Ramos (cell line): ENCODE measurements at regions not wholly inside any gene's neighbourhood (a gene's known extent, or its start where the extent isn't known, plus 50 kb on each side); places are given as distances from the start of the nearest gene placed in this dataset.
"Not testable (repeated sequence)": the region's sequence is repeated elsewhere in the genome, so short reads cannot be mapped to it uniquely, and the experiment has no call there.

ENCODE experiments used
- in situ Hi-C: fragments of 300-500 bp; cut with MboI; formaldehyde crosslinking; loops from one replicate; pipeline ENCODE4 v1.14.3; 2022; ENCODE audit warnings: low sequenced_read_pairs; ENCODE audit not compliant: unreplicated experiment

GRCh38 chr1:199245946-199246345 lies 607.1 kb downstream of the PTPRC start:
- in situ Hi-C loops, result no loop called here

GRCh38 chr1:199246716-199247115 lies 607.9 kb downstream of the PTPRC start:
- in situ Hi-C loops, result no loop called here

- in situ Hi-C loops, result no loop called here
These were observed 609.1 kb downstream of the PTPRC start for GRCh38 chr1:199247891-199248290.

GRCh38 chr1:199254040-199254439 lies 615.2 kb downstream of the PTPRC start:
- in situ Hi-C loops, result not testable (repeated sequence)

- in situ Hi-C loops, result no loop called here
These were observed 622.5 kb downstream of the PTPRC start for GRCh38 chr1:199261328-199261727.

- in situ Hi-C loops, result no loop called here
These were observed 625.4 kb downstream of the PTPRC start for GRCh38 chr1:199264283-199264682.

GRCh38 chr1:199264911-199265310 lies 626.1 kb downstream of the PTPRC start:
- in situ Hi-C loops, result no loop called here

- in situ Hi-C loops, result no loop called here
These were observed 626.5 kb downstream of the PTPRC start for GRCh38 chr1:199265319-199265718.

GRCh38 chr1:199269241-199269640 lies 630.4 kb downstream of the PTPRC start:
- in situ Hi-C loops, result no loop called here

GRCh38 chr1:199272139-199272544 lies 633.3 kb downstream of the PTPRC start:
- in situ Hi-C loops, result no loop called here

GRCh38 chr1:199272628-199273086 lies 633.8 kb downstream of the PTPRC start:
- in situ Hi-C loops, result no loop called here

GRCh38 chr1:199273837-199274379 lies 635.1 kb downstream of the PTPRC start:
- in situ Hi-C loops, result no loop called here

GRCh38 chr1:199279067-199279466 lies 640.2 kb downstream of the PTPRC start:
- in situ Hi-C loops, result no loop called here

- in situ Hi-C loops, result no loop called here
These were observed 641.2 kb downstream of the PTPRC start for GRCh38 chr1:199279872-199280645.

GRCh38 chr1:199282751-199283305 lies 644.0 kb downstream of the PTPRC start:
- in situ Hi-C loops, result no loop called here

- in situ Hi-C loops, result no loop called here
These were observed 645.0 kb downstream of the PTPRC start for GRCh38 chr1:199283794-199284193.

GRCh38 chr1:199287206-199287605 lies 648.4 kb downstream of the PTPRC start:
- in situ Hi-C loops, result no loop called here

- in situ Hi-C loops, result no loop called here
These were observed 648.8 kb downstream of the PTPRC start for GRCh38 chr1:199287647-199288046.

GRCh38 chr1:199290186-199290585 lies 651.3 kb downstream of the PTPRC start:
- in situ Hi-C loops, result no loop called here

- in situ Hi-C loops, result no loop called here
These were observed 652.3 kb downstream of the PTPRC start for GRCh38 chr1:199291022-199291740.

GRCh38 chr1:199292896-199293295 lies 654.1 kb downstream of the PTPRC start:
- in situ Hi-C loops, result no loop called here
